NOMO-1 (cell line): ENCODE measurements at regions not wholly inside any gene's neighbourhood (a gene's known extent, or its start where the extent isn't known, plus 50 kb on each side); places are given as distances from the start of the nearest gene placed in this dataset.
"Not testable (repeated sequence)": the region's sequence is repeated elsewhere in the genome, so short reads cannot be mapped to it uniquely, and the experiment has no call there.

Source experiments
- DNase-seq, 2 experiments: peaks; one replicate each; lab custom pipeline; 2025; ENCODE audit not compliant: unreplicated experiment in 2 of 2; lab: John Stamatoyannopoulos, UW

DNA sequence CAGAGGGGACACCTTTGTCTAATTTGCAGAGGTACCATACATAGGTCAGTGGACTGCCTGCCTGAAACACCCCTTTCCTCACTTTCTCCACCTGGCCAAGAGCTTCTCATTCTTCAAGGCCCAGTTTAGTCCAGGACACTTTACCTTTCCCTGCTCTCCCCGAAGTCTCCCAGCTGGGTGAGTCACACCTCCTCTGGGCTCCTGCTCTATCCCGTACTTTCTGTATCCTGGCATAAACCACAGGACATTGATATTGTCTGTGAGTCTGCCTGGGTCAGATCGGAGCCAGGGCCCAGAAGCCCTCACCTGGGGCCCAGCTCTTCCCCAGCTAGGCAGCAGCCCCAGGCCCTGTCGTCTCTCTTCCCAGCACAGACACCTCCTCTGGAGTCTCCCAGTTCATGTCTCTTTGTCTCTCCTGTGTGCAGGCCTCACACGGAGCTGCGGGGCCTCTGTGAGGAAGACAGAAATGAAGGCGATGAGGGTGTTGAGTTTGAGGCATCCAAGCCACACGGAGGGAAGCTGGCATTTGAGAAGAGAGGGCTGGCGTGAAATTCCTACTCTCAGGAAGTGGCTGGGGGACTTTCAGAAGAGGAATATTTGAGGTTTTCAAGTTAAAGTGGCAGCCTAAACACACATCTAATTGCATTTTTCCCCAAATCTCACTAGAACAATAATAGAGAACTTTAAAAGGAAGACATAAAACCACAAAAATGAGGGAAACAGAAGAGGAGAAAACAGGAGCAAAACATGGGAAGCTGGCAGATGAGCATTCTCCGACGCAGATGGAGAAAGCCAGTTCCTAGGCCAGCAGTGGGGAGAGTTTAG, 79.6 kb upstream of the LAPTM4A start:
- DNase-seq: no peak

DNA sequence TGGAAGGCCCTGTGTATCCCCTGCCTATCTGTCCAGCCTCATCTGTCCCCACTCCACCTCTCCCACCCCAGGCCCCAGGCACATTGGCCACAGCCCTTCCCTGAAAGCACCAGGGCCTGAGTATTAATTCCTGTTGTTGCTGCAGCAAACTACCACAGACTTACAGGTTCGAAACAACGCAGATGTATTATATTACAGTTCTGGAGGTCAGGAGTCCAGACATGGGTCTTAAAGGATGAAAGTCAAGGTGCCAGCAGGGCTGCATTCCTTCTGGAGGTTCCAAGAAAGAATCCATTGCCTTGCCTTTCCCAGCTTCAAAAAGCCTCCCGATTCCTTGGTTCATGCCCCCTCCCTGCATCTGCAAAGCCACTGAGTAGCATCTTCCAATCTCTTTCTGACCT, 78.7 kb upstream of the LAPTM4A start:
- no peak for DNase-seq

DNA sequence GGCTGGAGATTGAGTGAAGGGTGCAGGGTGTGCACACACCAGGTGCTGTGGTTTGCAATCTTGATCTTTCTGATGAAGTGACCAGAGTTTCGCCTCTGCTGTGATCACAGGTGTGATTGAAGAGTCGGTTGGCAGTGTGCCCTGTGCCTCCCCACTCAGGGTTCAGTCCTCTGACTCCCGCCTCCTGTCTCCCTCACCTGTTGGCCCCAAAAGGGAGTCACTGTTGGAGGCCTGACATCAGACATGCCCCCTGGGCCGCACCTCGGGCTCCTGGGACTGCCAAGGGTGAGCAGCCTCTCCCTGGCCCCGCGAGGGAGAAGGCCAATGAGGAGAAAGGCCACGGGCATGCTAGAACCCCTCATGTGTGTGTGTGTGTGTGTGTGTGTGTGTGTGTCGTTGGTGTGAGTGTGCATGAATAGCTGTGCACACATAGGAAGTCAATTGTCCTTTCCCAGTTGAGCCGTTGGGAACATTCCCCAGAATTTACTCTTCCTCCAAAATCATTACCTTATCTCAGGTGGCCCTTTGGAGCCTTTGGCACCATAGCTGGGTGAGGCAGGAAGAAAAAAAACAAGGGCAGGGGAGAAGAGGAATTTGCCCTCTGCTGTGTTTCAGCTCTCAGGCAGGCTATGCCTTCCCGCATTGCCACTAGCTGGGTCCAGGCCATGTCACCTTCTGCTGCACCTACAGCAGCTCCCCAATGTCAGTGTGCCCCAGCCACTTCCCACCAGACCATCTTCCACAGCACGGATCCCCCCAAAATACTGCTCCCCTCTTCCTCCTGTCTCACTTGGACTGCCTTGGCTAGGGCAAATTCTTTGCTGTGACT, 78.1 kb upstream of the LAPTM4A start:
- no peak for DNase-seq

DNA sequence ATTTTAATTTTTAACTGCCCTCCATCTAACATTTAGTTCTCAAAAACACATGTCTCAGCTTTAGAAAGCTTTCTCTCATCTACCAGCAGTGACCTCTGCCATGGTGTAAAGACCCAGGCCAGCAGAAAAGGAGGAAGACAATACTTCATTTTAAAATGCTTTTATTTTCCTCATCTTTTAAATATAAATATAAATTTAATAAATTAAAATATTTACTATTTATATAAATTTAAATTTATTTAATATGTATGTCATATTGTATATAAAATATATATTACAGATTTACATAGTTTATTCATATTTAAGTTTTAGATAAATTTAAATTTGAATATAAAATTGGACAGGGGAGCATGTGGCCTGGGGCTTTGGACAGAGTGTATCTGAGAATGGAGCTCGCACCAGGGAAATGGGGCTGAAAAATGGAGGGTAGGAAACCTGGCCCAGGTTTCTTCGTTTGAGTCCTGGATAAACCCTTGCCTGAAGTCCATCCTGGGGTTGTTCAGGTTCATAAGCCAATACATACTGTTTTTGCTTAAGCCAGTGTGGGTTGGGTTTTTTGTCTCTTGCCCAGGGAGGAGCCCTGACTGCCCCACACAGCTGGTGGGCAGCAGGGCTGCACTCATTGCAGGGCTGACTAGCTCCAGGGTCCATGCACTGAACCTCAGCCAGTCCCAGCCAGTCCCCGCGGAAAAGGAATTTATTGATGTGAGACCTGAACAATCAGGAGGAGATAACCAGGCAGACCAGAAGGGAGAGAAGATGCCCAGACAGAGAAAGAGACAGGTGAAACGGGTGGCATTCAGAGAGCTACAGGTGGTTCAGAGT, 77.3 kb upstream of the LAPTM4A start:
- no peak for DNase-seq

DNA sequence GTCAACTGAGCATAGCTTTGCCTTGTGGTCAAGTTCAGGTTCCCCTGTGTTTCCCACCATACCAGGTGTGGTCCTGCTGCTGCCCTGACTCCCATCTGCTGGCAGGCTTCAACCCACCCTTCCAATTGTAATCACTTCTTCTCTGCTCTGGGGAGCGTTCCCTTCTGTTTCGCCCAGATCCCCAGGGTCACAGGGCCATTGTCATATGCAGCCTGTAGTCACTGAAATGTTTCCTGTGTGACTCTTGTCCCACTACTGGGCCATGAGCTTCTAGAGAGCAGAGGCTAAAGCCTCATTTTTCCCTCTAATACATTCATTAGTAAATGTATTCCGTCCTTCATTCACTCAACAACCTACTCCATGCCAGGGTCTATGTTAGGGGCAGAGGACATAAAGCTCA, 75.0 kb upstream of the LAPTM4A start:
- DNase-seq: no peak

DNA sequence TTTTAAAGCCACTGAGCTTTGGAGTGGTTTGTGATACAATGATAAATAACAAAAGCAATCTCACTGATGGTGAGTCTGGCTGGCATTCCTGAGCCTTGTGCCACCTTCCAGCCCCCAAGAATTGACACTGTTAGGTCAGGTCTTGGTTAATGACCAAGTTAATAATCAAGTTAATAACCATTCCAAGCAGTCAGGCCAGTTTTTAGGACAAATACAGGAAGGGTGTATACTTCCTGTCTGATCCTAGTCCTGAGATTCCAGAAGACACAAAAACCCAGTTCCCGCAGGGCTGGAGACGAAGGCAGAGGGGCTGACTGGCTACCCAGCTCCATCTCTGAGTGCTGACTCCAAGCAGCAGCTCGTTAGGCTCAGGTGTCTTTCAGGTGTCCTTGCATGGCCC, 74.6 kb upstream of the LAPTM4A start:
- no peak for DNase-seq

DNA sequence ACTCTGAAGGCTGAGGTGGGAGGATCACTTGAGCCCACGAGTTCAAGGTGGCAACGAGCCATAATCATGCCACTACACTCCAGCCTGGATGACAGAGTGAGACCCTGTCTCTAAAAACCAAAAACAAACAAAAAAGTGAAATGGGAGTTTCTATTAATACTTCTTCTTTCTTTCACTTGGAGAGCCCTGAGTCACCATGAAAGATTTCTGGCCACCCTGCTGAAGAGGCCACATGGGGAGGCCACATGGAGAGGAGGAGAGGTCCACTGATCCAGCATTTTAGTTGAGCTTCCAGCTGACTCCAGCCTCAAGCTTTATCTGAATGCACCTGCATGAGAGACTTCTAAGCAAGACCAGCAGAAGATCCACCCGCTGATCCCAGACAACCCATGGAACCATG, 74.2 kb upstream of the LAPTM4A start:
- no peak for DNase-seq

DNA sequence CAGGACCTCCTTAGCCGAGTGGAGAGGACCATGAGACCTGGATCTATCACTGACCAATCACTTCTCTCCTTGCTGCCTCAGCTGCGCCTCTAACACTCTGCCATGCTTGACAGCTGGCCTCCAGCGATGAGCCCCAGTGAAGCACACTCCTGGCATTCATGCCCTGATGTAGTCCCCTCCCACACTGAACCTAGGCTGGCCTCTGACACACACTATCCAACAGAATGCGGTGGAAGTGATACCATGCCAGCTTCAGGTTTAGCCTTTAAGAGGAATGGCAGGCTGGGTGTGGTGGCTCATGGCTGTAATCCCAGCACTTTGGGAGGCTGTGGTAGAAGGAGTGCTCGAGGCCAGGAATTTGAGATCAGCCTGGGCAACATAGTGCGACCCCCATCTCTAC, 73.7 kb upstream of the LAPTM4A start:
- DNase-seq: no peak

DNA sequence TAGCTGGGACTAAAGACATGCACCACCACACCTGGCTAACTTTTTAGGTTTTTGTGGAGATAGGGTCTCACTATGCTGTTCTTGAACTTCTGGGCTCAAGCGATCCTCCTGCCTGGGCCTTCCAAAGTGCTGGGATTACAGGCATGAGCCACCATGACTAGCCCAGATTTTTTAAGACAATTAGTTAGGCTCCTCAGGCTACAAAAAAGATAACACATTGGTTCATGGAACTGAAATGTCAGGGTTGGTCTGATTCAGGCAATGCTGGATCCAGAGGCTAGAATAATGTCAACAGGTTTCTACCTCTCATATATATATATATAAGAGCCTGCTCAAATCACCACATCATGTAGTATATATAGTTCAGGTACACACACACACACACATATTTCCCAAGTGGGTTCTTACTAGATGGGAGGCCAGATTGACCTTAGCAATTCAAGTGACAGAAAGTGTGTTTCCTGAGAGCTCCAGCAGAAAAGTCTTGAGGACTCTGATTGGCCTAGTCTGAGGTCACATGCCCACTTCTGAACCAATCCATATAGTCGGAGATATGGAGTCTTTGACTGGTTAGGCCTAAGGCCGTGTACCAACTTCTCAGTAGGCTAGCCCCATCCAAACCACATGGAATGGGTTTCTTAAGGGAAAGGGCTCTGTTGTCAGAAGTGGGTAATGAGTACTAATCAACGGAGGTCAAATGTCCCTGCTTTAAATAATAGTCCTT, 72.6 kb upstream of the LAPTM4A start:
- no peak for DNase-seq

DNA sequence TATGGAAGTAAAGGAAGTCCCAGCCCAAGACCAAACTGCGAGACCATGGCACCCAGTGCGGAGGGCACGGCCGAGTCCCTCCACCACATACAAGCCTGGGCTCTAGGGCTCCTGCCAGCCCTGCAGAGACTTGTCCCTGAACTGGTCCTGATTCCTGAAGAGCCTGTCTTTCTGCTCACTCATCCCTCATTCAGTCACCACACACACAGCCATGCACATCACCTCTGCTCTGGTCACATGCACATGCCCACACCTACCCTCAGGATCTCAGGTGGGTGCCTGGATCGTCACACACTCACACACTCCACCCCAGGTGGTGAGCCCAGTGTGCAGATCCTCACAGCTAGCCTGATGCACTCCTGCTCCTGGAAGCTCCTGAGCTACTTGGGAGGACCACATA, 71.4 kb upstream of the LAPTM4A start:
- DNase-seq: no peak

DNA sequence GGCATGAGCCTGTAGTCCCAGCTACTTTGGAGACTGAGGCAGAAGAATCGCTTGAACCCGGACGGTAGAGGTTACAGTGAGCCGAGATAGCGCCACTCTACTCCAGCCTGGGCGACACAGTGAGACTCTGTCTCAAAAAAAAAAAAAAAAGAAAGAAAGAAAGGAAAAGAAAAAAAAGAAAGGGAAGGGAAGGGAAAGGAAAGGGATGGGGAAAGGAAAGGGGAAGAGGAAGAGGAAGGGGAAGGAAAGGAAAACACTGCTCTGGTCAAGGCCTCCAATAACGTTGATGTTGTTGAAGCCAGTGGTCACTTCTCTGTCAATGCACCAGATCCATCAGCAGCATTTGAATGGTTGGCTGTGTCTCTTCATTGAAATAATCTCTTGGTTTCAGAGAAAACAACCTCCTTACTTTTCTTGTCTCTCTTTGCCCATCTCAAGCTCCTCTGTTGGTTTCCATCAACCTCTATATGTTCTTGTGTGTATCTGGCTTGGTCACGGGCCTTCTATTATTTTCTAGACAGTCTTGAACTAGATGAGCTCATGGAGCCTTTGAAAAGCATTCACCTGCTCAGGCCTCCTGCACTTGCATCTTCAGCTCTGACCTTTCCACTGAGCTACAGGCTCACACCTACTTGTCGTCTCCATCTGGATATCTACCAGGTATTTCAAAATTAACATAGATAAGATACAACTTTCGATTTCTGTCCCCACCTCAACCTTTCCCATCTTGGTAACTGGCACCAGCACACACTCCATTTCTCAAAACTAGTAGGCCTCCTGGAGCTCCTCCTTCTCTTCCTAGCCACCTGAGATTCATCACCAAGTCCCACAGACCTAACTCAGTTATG, 69.4 kb upstream of the LAPTM4A start:
- no peak for DNase-seq

DNA sequence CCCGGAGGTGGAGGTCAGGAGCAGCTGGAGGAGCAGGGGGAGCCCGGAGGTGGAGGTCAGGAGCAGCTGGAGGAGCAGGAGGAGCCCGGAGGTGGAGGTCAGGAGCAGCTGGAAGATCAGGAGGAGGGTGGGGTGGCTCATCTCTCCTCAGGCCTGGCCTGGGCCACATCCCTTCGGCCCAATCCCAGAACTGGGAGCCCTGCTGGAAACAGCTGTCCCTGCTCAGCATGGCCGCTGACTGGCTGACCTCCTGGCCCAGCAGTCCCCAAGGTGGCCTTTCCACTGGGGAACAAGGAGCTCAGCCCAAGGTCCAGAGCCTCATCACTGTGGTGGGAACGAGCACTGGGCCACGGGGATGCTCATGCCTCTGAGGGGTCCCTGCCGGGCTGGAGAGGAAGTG, 66.6 kb upstream of the LAPTM4A start:
- no peak for DNase-seq

DNA sequence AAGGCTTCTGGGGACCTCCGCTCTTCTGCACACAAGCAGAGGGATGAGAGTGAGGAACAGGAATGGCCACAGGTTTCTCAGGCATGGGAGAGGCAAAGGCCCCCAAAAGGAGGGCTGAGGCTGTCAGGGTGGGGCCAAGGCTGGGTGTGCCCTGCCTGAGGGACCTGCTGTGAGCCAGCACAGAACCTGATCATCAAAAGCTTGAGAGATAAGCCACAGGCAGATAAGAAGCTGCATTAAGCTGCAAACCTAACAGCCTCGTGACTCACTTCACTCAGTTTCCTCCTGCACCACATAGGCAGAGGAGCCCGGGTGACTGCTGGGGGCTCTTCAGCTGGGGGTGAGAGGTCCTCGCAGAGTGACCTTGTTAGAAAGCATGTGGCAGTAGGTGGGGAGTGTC, 64.5 kb upstream of the LAPTM4A start:
- no peak for DNase-seq

DNA sequence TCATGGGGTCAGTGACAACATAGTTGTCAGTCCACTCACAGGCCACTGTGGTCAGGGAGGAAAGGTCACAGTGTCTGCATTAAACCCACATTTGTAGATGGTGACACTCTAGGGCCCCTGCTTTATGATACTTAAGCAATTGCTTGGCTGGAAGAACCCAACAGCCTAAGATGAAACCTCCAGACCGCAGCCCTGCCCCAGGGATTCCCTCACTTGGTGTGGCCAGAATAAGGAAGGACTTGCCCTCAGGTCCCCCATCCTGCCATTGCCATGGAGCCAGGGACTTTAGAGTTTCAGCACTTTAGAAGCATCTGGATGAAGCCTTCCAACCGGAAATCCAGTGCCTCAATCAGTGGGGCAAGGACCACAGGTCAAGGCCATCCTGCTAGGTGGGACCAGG, 63.9 kb upstream of the LAPTM4A start:
- DNase-seq: no peak

DNA sequence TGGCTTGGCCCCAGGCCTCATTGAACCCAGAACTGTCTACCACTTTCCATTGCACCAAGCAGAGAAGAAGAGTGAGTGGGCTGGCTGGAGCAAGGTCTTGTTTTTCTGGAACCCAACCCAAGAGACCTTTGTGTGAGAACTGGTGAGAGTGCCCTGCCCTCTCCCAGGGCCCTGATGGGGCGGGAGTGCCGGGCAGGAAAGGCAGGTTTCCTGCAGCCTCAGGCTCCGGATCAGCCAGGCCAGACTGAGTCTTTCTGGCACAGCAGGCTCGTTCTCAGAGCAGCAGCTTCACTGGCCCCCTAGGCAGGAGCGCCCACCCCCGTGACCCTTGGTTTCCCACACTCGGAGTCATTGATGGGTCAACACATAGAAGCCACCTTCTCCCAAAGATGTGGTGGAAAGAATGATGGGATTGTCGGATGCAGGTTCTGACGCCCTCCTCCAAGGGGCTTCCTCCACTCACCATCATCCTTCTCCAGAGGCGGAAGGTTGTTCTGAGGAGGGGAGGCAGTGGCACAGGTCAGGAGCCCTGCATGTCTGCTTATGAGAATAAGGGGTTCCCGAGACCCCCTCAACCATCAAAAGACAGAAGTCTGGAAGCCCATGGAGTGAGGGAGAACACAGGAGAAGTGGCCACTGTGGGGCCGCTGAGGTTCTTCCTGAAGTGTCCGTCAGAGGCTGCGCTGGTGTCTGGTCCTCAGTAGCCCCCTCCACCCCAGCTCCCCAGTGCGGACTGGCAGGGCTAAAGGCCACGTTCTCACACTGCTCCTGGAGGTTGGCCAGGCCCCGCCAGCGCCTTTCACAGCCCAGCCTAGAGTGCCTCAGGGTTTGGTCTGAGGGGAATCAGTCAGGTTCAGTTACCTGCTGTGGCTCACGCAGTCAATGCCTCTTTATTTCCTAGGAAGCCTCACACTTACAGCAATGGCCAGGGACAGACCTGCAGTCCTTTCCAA, 62.8 kb upstream of the LAPTM4A start:
- DNase-seq: no peak

DNA sequence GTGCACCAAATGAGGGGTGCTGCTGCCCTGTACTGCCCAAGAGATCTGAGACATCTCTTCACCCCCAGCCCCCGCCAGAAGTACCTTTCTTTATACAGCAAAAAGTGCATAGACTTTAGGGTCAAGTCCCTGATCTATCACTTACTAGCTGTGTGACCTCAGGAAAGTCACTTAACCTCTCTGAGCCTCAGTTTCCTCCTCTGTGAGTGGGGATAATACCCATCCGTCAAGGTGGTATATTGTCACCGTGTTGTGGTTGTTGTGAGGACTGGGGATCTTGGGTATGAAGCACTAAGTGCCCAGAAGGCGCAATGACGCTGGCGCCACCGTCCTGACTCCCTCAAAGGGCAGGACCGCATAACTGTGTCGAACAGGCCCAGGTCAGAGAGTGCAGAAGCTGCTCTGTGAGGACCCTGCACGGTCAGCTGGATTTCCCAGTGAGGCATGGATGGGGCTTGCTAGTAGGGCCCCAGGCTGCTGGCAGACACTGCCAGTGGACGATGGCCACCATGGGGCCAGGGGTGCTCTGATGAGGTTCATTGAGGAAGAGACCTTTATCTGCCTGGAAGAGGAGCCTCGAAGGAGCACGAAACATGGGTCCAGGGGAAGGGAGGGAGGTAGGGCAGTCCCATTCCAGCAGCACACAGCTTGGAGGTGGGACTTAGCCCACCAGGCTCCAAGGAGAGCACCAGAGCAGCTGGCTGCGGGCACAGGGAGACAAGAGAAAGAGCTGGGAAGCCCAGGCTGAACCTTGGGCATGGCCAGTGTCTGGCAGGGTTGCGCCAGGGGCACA, 61.8 kb upstream of the LAPTM4A start:
- no peak for DNase-seq

DNA sequence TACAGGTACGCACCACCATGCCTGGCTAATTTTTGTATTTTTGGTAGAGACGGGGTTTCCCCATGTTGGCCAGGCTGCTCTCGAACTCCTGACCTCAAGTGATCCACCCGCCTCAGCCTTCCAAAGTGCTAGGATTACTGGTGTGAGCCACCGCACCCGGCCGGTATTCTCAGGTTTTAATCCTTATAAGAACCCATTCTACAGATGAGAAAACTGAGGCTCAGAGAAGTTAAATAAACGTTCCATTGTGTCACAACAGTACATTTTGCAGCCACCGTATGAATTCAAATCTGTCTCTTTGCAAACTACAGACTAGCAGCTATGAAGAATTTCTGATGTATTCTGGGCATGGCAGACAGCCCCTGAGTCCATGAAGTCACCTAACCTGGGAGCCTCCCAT, 60.9 kb upstream of the LAPTM4A start:
- not testable (repeated sequence) for DNase-seq
